Erythroblast (primary cell): ENCODE measurements at regions not wholly inside any gene's neighbourhood (a gene's known extent, or its start where the extent isn't known, plus 50 kb on each side); places are given as distances from the start of the nearest gene placed in this dataset.

Experiments
- DNase-seq, 2 experiments: peaks; one replicate each; lab custom pipeline; 2025; lab: John Stamatoyannopoulos, UW
- GATA1 ChIP-seq: IDR thresholded peaks from 2 replicates; pipeline ENCODE4 v1.6.1; 2011; ENCODE audit warnings: low read depth, mild to moderate bottlenecking, control low read depth, low read length, moderate library complexity
- POLR2A ChIP-seq: IDR thresholded peaks from 2 replicates; pipeline ENCODE4 v1.6.1; 2011; ENCODE audit warnings: mild to moderate bottlenecking, low read length

DNA sequence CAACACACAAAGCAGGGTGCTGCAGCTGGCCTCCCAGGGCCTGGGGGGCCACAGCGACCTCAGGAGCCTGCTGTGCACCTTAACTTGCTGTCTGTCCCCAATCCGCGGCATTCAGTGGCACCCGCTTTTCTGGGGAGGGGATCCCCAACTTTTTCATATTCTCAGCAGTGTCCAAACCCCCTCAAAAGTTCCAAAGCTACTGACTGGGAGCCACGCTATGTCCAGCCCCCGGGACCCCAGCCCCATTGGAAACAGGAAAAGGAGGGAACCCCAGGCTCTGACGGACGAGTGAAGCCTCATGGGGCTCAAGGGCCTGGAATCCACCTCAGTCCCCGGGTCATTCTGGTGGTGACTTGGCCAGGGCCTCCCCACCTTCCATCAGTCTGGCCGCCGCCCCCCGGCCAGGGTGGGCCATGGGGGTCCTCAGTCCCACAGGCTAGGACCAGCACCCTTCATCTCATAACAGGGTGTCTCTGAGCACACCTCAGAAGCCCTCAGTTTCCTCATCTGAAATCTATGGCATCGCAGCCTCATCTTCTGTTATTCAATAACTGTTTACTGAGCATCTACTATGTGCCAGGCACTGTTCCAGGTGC, 127.3 kb downstream of the NCOR2 start:
- TF ChIP-seq POLR2A (no peak), GATA1 (no peak)

GRCh38 chr12:124438437-124439056, 128.9 kb downstream of the NCOR2 start:
- TF ChIP-seq POLR2A: no peak
- TF ChIP-seq GATA1: no peak
- DNase-seq: no peak

More for the DNA sequence above, 127.3 kb downstream of the NCOR2 start:
- DNase-seq: no peak

DNA sequence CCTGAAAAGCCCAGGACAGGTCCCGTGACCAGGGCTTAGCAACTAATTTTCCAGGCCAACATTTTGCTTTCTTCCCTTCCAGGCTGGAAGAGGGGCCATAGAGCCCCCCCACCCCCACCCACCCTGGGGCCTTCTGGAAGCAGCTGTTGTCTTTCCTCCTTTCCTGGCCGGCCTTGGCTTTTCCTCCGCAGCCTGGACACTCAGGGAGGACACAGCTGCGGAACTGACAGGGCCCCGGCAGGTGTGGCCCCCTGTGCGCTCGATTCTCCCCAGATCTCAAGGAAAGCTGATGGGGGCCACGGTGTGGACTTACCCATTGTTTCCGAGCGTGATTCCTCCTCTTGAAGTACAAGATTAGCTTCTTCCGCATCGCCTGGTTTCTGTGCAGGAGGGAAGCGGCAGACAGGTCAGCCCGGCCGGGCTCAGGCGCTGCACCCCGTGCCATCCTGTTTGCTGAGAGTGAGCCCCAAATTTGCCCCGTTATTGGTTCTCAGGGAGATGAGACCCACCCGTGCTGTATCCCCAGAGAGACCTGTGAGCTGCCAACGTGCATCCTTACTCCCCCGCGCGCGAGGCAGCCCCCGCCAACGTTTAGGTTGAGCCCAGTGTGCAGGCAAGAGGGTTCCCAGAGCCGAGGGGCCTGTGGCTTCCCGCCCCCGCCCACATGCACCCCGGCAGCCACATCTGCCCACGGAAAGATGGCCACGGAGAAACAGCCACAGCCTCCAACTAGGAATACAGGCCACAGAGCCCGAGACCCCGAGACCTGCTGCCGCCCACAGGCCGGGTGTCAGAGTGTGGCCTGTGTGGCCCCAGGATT, 129.6 kb downstream of the NCOR2 start:
- no peak for DNase-seq

DNA sequence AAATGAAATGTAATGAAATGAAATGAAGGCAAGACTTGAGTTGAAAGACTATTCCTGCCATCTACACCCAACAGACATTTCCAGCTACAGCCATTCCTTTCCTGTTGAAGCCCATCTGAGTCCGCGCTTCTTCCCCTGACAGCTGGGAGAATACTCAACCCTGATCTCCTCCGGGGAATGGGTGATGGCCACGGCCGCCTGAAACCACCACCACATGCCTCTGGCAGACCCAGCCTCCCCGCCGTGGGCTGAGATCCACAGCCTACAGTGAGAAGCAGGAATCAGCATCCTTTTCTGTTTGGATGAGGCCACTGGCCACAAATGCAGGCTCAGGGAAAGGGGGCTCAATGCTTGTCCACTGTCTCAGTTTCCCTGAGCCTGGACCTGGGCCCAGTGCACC, 130.3 kb downstream of the NCOR2 start:
- TF ChIP-seq GATA1 (no peak), POLR2A (no peak)
- DNase-seq: no peak

More for the DNA sequence above, 129.6 kb downstream of the NCOR2 start:
- TF ChIP-seq POLR2A (no peak), GATA1 (no peak)

GRCh38 chr12:124436366-124436765, 131.0 kb downstream of the NCOR2 start:
- TF ChIP-seq GATA1: no peak
- TF ChIP-seq POLR2A: no peak
- DNase-seq: no peak

- no peak for DNase-seq
- no peak for TF ChIP-seq POLR2A
- TF ChIP-seq GATA1: no peak
Observed at GRCh38 chr12:124435806-124436345, 131.5 kb downstream of the NCOR2 start.

GRCh38 chr12:124434951-124435805, 132.2 kb downstream of the NCOR2 start:
- DNase-seq: no peak
- TF ChIP-seq POLR2A (no peak), GATA1 (no peak)

- TF ChIP-seq POLR2A: no peak
- no peak for TF ChIP-seq GATA1
- no peak for DNase-seq
Observed at GRCh38 chr12:124434354-124434753, 133.1 kb downstream of the NCOR2 start.

DNA sequence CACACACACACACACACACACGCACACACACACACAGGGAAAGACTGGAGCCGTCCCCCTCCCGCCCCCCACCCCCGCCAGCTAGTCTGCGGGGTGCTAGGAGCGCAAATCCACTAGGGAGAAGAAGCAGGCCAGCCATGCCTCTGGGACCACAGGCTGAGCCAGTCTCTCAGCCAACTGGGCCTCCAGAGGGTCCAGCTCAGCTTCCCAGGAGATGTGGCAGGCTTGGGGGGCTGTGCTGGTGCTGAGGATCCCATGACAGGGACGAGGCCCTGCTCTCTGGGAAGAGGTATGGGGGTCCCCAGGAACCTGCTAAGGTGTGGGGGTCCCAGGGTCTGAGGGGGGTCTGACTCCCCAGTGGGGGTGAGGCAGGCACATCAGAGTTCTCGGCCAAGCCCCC, 133.5 kb downstream of the NCOR2 start:
- no peak for DNase-seq
- TF ChIP-seq POLR2A: no peak

DNA sequence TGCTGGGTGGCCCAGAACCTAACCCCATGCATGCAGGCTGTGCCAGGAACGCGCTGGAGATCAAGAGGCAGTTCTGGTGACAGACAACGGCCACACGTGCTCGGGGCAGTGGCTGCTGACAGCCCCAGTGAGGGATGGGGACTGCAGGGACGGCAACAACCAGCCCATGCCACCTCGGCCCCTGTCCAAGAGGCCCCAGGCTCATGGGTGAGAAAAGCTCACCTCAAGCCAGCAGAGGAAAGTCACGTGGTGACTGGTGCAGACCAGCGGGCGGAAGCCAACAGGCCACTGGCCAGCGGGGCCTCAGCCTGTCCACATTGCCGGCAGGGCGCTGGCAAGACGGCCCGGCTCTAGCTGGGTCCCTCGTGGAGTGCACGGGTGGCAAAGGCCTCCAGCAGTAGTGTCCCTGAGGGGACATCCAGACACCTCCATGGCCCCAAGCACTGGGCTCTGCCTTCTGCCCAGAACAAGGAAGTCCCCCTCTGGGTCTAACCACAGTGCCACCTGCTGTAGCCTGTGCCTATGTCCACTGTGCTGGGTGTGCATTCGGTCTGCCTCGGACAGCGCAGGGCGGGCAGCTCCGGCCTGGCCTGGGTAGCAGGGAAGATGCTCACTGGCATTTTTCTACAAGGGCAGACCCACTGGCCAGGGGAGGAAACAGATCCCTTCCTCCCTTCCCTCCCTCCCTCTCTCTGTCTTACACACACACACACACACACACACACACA, 134.1 kb downstream of the NCOR2 start:
- TF ChIP-seq POLR2A: no peak
- TF ChIP-seq GATA1: no peak

GRCh38 chr12:124432376-124432775, 135.0 kb downstream of the NCOR2 start:
- no peak for TF ChIP-seq GATA1
- TF ChIP-seq POLR2A: no peak
- no peak for DNase-seq

More for the DNA sequence above, 134.1 kb downstream of the NCOR2 start:
- no peak for DNase-seq

DNA sequence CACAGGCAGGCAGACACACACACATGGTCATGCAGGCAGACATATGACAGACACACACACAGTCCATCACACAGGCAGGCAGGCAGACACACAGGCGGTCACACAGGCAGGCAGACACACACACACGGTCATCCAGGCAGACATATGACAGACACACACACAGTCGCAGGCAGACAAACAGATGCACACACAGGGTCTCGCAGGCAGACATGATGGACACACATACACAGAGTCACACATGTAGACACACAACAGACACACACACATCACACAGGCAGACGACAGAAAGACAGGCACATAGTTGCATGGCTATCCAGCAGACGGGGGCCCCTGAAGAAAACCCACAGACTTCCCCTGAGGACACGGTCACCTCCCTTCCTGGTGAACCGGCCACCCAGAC, 135.4 kb downstream of the NCOR2 start:
- TF ChIP-seq POLR2A (no peak), GATA1 (no peak)
- no peak for DNase-seq
